Myocyte (in vitro differentiated cells): ENCODE measurements at regions not wholly inside any gene's neighbourhood (a gene's known extent, or its start where the extent isn't known, plus 50 kb on each side); places are given as distances from the start of the nearest gene placed in this dataset.
"Not testable (repeated sequence)": the region's sequence is repeated elsewhere in the genome, so short reads cannot be mapped to it uniquely, and the experiment has no call there.

Experiments used
- DNase-seq: peaks from one replicate; pipeline ENCODE4 v3.0.0-alpha.2; 2012; ENCODE audit warnings: low read depth

- DNase-seq, result no peak
Measured at GRCh38 chr18:11467611-11468010, 141.8 kb upstream of the SLC35G4 start.

- no peak for DNase-seq
Measured at GRCh38 chr18:11464129-11464528, 145.3 kb upstream of the SLC35G4 start.

- no peak for DNase-seq
Measured at GRCh38 chr18:11458447-11458846, 150.9 kb upstream of the SLC35G4 start.

GRCh38 chr18:11457853-11458252 lies 151.5 kb upstream of the SLC35G4 start:
- DNase-seq, result not testable (repeated sequence)

- no peak for DNase-seq
Measured at GRCh38 chr18:11454040-11454439, 155.4 kb upstream of the SLC35G4 start.

GRCh38 chr18:11444169-11444568 lies 165.2 kb upstream of the SLC35G4 start:
- DNase-seq, result not testable (repeated sequence)

GRCh38 chr18:11437046-11437445 lies 172.3 kb upstream of the SLC35G4 start:
- DNase-seq, result no peak

- DNase-seq, result no peak
Measured at GRCh38 chr18:11432360-11432811, 177.0 kb upstream of the SLC35G4 start.

- DNase-seq, result peak; percentile 50
Measured at GRCh38 chr18:11429876-11430275, 179.5 kb upstream of the SLC35G4 start.

GRCh38 chr18:11425211-11425610 lies 184.2 kb upstream of the SLC35G4 start:
- no peak for DNase-seq

GRCh38 chr18:11419338-11419737 lies 190.1 kb upstream of the SLC35G4 start:
- no peak for DNase-seq

- DNase-seq, result no peak
Measured at GRCh38 chr18:11412811-11413210, 196.6 kb upstream of the SLC35G4 start.

- no peak for DNase-seq
Measured at GRCh38 chr18:11411048-11411447, 198.3 kb upstream of the SLC35G4 start.

GRCh38 chr18:11408555-11409065 lies 200.8 kb upstream of the SLC35G4 start:
- DNase-seq, result no peak

- DNase-seq, result peak; percentile 38
Measured at GRCh38 chr18:11407940-11408339, 201.5 kb upstream of the SLC35G4 start.

- DNase-seq, result no peak
Measured at GRCh38 chr18:11405804-11406203, 203.6 kb upstream of the SLC35G4 start.

GRCh38 chr18:11400703-11401102 lies 208.7 kb upstream of the SLC35G4 start:
- DNase-seq, result no peak

GRCh38 chr18:11398625-11399024 lies 210.8 kb upstream of the SLC35G4 start:
- peak; percentile 22 for DNase-seq

GRCh38 chr18:11392980-11393885 lies 216.2 kb upstream of the SLC35G4 start:
- no peak for DNase-seq

- DNase-seq, result no peak
Measured at GRCh38 chr18:11392292-11392691, 217.1 kb upstream of the SLC35G4 start.

GRCh38 chr18:11391661-11392060 lies 217.7 kb upstream of the SLC35G4 start:
- DNase-seq, result no peak

GRCh38 chr18:11388755-11389680 lies 220.4 kb upstream of the SLC35G4 start:
- no peak for DNase-seq
